NCI-H187 (cell line): ENCODE measurements at regions not wholly inside any gene's neighbourhood (a gene's known extent, or its start where the extent isn't known, plus 50 kb on each side); places are given as distances from the start of the nearest gene placed in this dataset.
"Not testable (repeated sequence)": the region's sequence is repeated elsewhere in the genome, so short reads cannot be mapped to it uniquely, and the experiment has no call there.

Experiments used
- DNase-seq, 2 experiments: peaks; one replicate each; lab custom pipeline; 2025; lab: John Stamatoyannopoulos, UW

- no peak for DNase-seq
Observed at GRCh38 chr12:33678221-33678964, 238.8 kb upstream of the SYT10 start.

- no peak for DNase-seq
Observed at GRCh38 chr12:33690562-33690961, 250.9 kb upstream of the SYT10 start.

DNA sequence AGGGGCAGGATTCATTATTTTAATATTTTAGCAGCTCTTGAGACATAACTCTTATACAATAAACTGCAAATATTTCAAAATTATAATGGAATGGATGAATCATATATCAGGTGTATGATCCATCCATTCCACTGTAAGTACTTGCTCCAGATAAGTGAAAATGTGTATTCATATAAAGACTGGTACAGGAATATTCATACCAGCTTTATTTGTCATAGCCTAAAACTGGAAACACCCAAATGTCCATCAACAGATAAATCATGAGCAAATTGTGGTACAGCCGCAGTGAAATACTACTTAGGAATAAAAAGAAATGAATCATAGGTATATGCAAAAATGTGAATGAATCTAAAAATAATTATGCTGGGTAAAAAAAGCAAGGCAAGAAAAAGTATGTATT, 263.6 kb upstream of the SYT10 start:
- no peak for DNase-seq

DNA sequence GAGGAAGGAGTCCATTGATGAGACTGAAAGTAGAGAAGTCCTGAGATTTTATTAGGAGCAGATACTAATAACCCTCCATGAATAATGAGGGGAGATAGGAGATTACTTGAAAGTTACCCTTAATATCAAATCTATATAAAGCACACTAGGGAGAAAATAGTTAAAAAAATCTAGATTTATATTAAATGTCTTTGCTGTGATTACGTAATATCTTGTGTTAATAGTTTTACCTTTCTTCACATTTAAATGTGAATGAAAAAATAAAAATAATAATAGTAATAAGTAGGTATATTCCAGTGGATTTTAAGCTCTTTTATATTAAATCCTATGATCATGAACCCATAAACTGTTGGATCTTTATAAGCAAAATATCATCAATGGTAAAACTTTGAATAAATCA, 267.3 kb upstream of the SYT10 start:
- no peak for DNase-seq

DNA sequence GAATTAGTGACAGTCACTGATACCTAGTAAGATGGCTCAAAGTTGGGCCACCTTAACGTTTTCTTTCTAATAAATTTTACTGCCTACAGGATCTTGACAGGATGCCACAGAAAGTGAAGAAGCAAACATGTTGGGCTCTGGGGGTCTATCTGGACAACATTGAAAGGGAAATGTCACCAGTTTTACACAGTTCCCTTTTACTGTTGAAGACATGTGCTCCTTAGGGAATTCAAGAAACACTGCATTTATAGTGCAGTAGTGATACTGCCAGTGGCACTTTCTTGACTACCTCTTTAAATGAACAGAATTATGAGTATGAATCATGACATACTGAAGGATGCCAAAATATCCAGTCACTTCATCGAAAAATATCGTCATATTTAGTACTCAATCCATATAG, 269.3 kb upstream of the SYT10 start:
- DNase-seq = no peak

GRCh38 chr12:33710548-33710947, 270.9 kb upstream of the SYT10 start:
- no peak for DNase-seq

DNA sequence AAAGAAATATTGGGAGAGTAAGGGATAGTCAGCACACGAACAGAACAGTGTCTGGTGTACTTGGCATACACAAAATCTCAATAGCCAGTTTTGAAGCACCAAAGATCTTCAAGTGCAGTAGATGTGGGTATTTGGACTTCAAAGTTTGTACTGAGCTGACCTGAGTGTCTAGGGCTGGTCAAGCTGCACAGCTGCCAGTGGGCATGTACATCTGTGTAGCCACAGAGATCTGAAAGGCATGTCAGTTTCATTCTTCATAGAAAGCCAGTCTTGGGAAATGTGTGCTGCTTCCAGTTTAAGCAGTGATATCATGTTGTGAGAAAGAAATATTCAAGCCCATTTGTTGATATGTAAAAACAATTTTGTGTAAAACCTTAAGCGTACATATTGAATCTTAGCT, 279.0 kb upstream of the SYT10 start:
- no peak for DNase-seq

- DNase-seq = no peak
Observed at GRCh38 chr12:33721561-33721960, 281.9 kb upstream of the SYT10 start.

- no peak for DNase-seq
Observed at GRCh38 chr12:33724867-33725266, 285.2 kb upstream of the SYT10 start.

GRCh38 chr12:33734871-33735270, 287.4 kb upstream of the ALG10 start:
- DNase-seq = no peak

DNA sequence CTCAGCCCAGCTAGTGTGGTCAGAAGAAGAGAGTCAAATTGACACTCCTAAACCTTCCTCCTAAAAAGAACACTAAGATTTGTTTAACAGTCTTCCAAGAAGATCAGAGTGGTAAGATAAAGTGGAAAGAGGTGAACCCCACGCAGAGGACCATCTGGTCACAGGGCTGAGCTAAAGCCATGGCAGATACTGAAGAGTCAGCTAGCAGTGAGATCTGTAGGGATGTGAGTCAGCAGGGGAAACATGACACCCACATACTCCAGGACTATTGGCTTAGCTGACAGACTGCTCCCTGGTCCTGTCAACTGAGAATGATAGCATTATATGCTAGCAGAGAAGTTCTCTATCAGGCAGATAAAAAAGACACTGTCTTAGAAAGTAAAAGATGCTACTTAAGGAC, 269.4 kb upstream of the ALG10 start:
- DNase-seq = no peak

DNA sequence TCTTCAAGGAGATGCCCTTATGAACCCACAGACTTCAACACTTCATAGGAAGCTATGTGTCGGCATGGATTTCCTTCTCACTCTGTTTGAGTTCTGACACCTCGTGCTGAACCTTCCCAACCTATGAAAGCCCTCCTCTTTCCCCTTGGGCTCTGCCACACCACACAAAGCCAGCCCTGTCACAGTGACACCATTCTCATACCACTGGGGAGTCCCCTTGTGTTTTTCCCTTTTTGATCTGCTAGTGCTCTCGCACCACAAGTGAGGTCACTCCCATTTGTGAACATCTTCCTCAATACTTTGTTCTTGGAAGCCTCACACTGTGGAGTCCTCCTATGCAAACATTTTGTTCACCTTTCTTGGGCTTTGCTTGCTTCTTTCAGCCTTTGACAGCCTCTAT, 264.6 kb upstream of the ALG10 start:
- DNase-seq = no peak

DNA sequence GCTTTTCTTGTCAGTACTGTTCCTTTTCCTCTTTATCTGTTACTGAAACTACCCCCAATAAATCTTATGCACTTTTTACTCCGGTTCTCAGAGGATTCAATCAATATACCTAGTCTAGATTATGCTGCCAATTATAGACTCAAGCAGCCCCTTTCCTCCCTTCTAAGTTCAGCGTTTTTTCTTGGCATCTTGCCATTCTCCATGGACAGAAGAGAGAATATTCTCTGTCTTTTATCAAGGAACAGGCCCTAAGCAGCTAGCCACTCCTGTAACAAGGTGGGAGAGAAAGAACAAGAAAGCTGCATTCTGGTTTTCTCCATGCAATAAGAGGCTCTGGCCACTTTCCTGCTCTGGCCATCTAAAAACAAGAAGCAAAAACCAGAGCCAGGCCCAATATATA, 263.0 kb upstream of the ALG10 start:
- no peak for DNase-seq

GRCh38 chr12:33763331-33763730, 259.0 kb upstream of the ALG10 start:
- DNase-seq = no peak

DNA sequence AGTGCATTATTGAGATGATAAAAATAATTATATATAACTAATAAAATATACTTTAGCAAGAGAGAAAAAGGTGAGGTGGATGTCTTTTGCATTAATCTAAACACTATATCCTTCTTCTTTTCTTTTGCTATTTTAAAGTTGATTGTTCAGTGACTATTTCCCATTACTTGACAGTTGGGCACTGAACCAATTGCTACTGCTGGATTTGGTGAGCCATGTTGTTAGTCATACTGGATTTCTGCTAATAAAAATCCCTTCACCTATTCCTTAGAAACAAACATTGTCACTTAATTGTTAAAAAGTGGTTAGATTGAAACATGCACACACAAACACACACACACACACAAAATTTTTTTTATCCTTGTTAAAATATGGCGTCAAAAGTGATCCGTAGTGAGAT, 251.6 kb upstream of the ALG10 start:
- DNase-seq = no peak

- no peak for DNase-seq
Observed at GRCh38 chr12:33771889-33772288, 250.4 kb upstream of the ALG10 start.

DNA sequence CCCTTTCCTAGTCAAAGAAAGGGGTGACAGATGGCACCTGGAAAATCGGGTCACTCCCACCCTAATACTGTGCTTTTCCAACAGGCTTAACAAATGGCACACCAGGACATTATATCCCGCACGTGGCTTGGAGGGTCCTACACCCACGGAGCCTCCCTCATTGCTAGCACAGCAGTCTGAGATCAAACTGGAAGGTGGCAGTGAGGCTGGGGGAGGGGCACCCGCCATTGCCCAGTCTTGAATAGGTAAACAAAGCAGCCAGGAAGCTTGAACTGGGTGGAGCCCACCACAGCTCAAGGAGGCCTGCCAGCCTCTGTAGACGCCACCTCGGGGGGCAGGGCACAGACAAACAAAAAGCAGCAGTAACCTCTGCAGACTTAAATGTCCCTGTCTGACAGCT, 249.2 kb upstream of the ALG10 start:
- DNase-seq = not testable (repeated sequence)

- no peak for DNase-seq
Observed at GRCh38 chr12:33786532-33786931, 235.8 kb upstream of the ALG10 start.

- no peak for DNase-seq
Observed at GRCh38 chr12:33794954-33795353, 227.3 kb upstream of the ALG10 start.

- DNase-seq = no peak
Observed at GRCh38 chr12:33795536-33795935, 226.8 kb upstream of the ALG10 start.

DNA sequence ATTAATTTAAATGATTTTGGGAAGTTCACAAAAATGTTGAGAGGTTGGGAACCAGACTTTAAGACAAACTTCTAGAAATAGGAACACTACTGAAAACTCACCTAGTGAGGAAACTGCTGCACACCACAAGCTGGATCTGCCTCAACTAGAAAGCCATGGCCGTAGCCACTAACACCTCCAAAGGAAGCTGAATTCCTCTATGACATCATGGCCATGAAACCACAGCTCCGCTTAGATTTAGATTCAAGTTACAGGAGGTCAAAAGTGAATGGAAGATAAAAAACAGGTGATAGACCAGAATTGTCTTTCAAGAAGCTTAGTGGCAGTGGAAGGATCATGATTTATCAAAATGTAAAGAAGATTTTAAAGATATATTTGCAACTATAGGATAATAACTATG, 208.8 kb upstream of the ALG10 start:
- no peak for DNase-seq

GRCh38 chr12:33817713-33818112, 204.6 kb upstream of the ALG10 start:
- DNase-seq = no peak

DNA sequence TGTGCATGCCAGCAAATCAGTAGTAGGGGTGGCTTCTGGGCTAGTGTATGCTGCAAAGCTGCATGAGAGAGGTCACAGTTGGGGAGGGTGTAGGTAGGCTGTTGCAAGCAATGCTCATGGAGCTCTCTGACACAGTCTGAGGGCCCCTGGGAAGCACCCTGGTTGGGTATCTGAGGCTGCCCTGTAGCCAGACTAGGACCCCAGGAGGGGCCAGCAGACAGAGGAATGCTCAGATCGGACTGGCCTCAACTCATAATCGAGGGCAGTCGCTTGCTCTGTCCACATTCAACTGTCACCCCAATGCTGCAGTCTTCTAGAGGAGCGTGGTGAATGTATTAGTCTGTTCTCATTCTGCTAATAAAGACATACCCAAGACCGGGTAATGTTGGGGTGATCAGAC, 204.0 kb upstream of the ALG10 start:
- DNase-seq = no peak

DNA sequence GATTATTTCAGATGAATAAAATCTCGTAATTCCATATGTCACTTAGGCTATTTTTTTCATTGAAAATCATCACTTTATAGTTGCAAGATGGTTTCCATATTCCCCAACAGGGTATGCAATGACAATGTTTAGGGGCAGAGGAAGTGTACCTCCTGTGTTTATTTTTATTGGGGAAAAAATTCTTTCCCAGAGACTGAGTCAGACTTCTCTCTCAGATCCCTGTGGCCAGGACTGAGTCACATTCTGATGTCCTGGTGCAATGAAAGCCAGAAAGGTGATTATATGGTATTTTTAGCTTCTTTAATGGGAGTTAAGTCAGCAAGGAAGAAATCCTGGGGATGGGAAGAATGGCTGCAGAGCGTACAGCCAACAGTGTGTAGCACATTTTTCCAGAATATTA, 196.9 kb upstream of the ALG10 start:
- DNase-seq = no peak
